GM21381 (cell line): ENCODE measurements at regions not wholly inside any gene's neighbourhood (a gene's known extent, or its start where the extent isn't known, plus 50 kb on each side); places are given as distances from the start of the nearest gene placed in this dataset.

Experiments used
- ATAC-seq: cut with Tn5 transposase; IDR thresholded peaks from one replicate; pipeline ENCODE4 v1.9.1; 2021; ENCODE audit warnings: mild to moderate bottlenecking, moderate library complexity; ENCODE audit not compliant: unreplicated experiment

- no peak for ATAC-seq
Observed at GRCh38 chr18:40524881-40525280, 1430.2 kb upstream of the PIK3C3 start.

- no peak for ATAC-seq
Observed at GRCh38 chr18:40523287-40523686, 1431.7 kb upstream of the PIK3C3 start.

- ATAC-seq, result no peak
Observed at GRCh38 chr18:40501026-40501425, 1454.0 kb upstream of the PIK3C3 start.

- no peak for ATAC-seq
Observed at GRCh38 chr18:40494603-40495002, 1460.4 kb upstream of the PIK3C3 start.

- ATAC-seq, result no peak
Observed at GRCh38 chr18:40493316-40493715, 1461.7 kb upstream of the PIK3C3 start.

GRCh38 chr18:40489301-40489700, 1465.7 kb upstream of the PIK3C3 start:
- ATAC-seq, result no peak

GRCh38 chr18:40485318-40485717, 1469.7 kb upstream of the PIK3C3 start:
- no peak for ATAC-seq

GRCh38 chr18:40473221-40474029, 1481.6 kb upstream of the PIK3C3 start:
- no peak for ATAC-seq

- ATAC-seq, result no peak
Observed at GRCh38 chr18:40470723-40471122, 1484.3 kb upstream of the PIK3C3 start.

- ATAC-seq, result no peak
Observed at GRCh38 chr18:40469851-40470250, 1485.2 kb upstream of the PIK3C3 start.

GRCh38 chr18:40469316-40469715, 1485.7 kb upstream of the PIK3C3 start:
- no peak for ATAC-seq

- ATAC-seq, result no peak
Observed at GRCh38 chr18:40464032-40464431, 1491.0 kb upstream of the PIK3C3 start.

GRCh38 chr18:40453903-40454302, 1501.1 kb upstream of the PIK3C3 start:
- ATAC-seq, result no peak

GRCh38 chr18:40452599-40452998, 1502.4 kb upstream of the PIK3C3 start:
- ATAC-seq, result no peak

GRCh38 chr18:40450751-40451150, 1504.3 kb upstream of the PIK3C3 start:
- ATAC-seq, result no peak

GRCh38 chr18:40447820-40448219, 1507.2 kb upstream of the PIK3C3 start:
- ATAC-seq, result no peak

GRCh38 chr18:40440088-40440487, 1514.9 kb upstream of the PIK3C3 start:
- ATAC-seq, result no peak

- no peak for ATAC-seq
Observed at GRCh38 chr18:40437517-40437916, 1517.5 kb upstream of the PIK3C3 start.

GRCh38 chr18:40431071-40431985, 1523.7 kb upstream of the PIK3C3 start:
- ATAC-seq, result no peak

- ATAC-seq, result no peak
Observed at GRCh38 chr18:40423291-40423690, 1531.7 kb upstream of the PIK3C3 start.

- ATAC-seq, result no peak
Observed at GRCh38 chr18:40420675-40421074, 1534.4 kb upstream of the PIK3C3 start.

GRCh38 chr18:40417501-40417900, 1537.5 kb upstream of the PIK3C3 start:
- no peak for ATAC-seq
